Mammary epithelial cell (primary cell): ENCODE measurements at regions not wholly inside any gene's neighbourhood (a gene's known extent, or its start where the extent isn't known, plus 50 kb on each side); places are given as distances from the start of the nearest gene placed in this dataset.

Experiments used
- CTCF ChIP-seq, 2 donors: IDR thresholded peaks in 1 of 2; conservative IDR thresholded peaks in 1 of 2; 2 replicates each; pipeline ENCODE4 v1.5.1; 2011 to 2012; ENCODE audit warnings: inconsistent platforms in 2 of 2, low read length in 2 of 2, mild to moderate bottlenecking in 2 of 2, control low read depth in 1 of 2, low read depth in 1 of 2; ENCODE audit not compliant: insufficient read depth in 1 of 2; ENCODE audit errors: extremely low read depth in 1 of 2
- EZH2 ChIP-seq: IDR thresholded peaks from 2 replicates; pipeline ENCODE4 v1.6.1; 2012; ENCODE audit warnings: low read length, inconsistent platforms, borderline replicate concordance

- TF ChIP-seq CTCF (conservative IDR thresholded peaks at IDR 0.05 in 1 of 2, IDR thresholded peaks at IDR 0.05 in 1 of 2; ENCODE audit: extremely low read depth in 1 of 2, insufficient read depth in 1 of 2, low read depth in 1 of 2, low read length in 2 of 2) (no peak), EZH2 (no peak)
These were observed 235.1 kb upstream of the AUTS2 start for GRCh38 chr7:69363136-69363535.
